Colonic mucosa (tissue), 4 donors: ENCODE measurements at regions not wholly inside any gene's neighbourhood (a gene's known extent, or its start where the extent isn't known, plus 50 kb on each side); places are given as distances from the start of the nearest gene placed in this dataset.

Source experiments
- DNase-seq: peaks from one replicate; pipeline ENCODE4 v3.0.0-alpha.2; 2020
- H3K27ac ChIP-seq: fragments of 200-600 bp; one replicate; pipeline ENCODE4 v1.8.0; 2021
- H3K27me3 ChIP-seq: fragments of 200-600 bp; one replicate; pipeline ENCODE4 v1.8.0; 2021
- H3K36me3 ChIP-seq: fragments of 200-600 bp; one replicate; pipeline ENCODE4 v1.8.0; 2021
- H3K4me1 ChIP-seq: fragments of 200-600 bp; one replicate; pipeline ENCODE4 v1.8.0; 2021; ENCODE audit warnings: mild to moderate bottlenecking
- H3K4me3 ChIP-seq: fragments of 200-600 bp; one replicate; pipeline ENCODE4 v1.8.0; 2021
- H3K9ac ChIP-seq, 2 donors: one replicate each; pipeline ENCODE4 v1.7.0; 2013; ENCODE audit warnings: control low read depth in 2 of 2, low read depth in 2 of 2, low read length in 2 of 2
- H3K9me3 ChIP-seq: fragments of 200-600 bp; one replicate; pipeline ENCODE4 v1.8.0; 2021
- intact Hi-C: fragments of 100-400 bp; cut with DNase I; formaldehyde crosslinking; loops from one replicate; pipeline ENCODE4 v1.14.1; 2022
- TF ChIP-seq, protein P1 (sequence below): fragments of 200-600 bp; IDR thresholded peaks from one replicate; pipeline ENCODE4 v1.8.0; 2022; ENCODE audit warnings: antibody characterized with exemption, mild to moderate bottlenecking
- donor health status: healthy.
- donor health status: DM: no; HTN: no; CAD: no.
- donor health status: DM: no; HTN: no; CAD: no.

DNA sequence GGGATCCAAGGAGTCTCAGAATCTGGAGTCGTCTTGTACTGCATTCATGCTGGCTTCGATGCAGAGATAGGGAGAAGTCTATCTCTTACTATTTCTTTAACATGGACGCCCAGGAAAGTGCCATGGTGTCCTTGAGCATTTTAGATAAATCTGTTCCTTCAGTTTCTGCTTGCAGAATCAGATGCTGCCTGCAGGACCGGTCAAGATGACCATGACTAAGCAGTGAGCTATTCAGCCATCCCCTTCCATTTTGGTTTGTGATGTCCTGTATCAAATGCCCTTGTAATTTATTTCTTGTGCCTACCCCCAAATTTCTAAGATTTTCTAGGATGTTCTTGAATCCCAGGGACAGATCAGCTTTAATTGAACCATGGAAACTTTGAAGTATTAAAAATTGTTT lies 139.4 kb upstream of the TP63 start:
- no peak overlapping the region for H3K4me3 ChIP-seq
- DNase-seq = no peak
- no peaks in the 10 kb centered on the region for H3K27me3 ChIP-seq
- no peaks in the 10 kb centered on the region for H3K9me3 ChIP-seq
- H3K36me3 ChIP-seq = no peaks in the 10 kb centered on the region
- H3K27ac ChIP-seq = no peak overlapping the region
- intact Hi-C loops = no loop called here
- no peaks in the 10 kb centered on the region for H3K4me1 ChIP-seq
- TF ChIP-seq, protein P1, sequence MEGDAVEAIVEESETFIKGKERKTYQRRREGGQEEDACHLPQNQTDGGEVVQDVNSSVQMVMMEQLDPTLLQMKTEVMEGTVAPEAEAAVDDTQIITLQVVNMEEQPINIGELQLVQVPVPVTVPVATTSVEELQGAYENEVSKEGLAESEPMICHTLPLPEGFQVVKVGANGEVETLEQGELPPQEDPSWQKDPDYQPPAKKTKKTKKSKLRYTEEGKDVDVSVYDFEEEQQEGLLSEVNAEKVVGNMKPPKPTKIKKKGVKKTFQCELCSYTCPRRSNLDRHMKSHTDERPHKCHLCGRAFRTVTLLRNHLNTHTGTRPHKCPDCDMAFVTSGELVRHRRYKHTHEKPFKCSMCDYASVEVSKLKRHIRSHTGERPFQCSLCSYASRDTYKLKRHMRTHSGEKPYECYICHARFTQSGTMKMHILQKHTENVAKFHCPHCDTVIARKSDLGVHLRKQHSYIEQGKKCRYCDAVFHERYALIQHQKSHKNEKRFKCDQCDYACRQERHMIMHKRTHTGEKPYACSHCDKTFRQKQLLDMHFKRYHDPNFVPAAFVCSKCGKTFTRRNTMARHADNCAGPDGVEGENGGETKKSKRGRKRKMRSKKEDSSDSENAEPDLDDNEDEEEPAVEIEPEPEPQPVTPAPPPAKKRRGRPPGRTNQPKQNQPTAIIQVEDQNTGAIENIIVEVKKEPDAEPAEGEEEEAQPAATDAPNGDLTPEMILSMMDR = no peak
- no peak overlapping the region for H3K9ac ChIP-seq

- intact Hi-C loops = no loop called here
- TF ChIP-seq, protein P1 = no peak
- DNase-seq = no peak
Measured at GRCh38 chr3:189493271-189493670, 137.9 kb upstream of the TP63 start.

GRCh38 chr3:189494632-189495031 lies 136.6 kb upstream of the TP63 start:
- Histone ChIP-seq H3K36me3 (no peaks in the 10 kb centered on the region), H3K4me1 (no peaks in the 10 kb centered on the region)

More at GRCh38 chr3:189493271-189493670, 137.9 kb upstream of the TP63 start:
- H3K4me1 ChIP-seq = no peaks in the 10 kb centered on the region
- H3K9ac ChIP-seq = no peak overlapping the region
- no peak overlapping the region for H3K27ac ChIP-seq
- H3K9me3 ChIP-seq = no peaks in the 10 kb centered on the region
- no peak overlapping the region for H3K4me3 ChIP-seq
- H3K36me3 ChIP-seq = no peaks in the 10 kb centered on the region
- no peaks in the 10 kb centered on the region for H3K27me3 ChIP-seq

DNA sequence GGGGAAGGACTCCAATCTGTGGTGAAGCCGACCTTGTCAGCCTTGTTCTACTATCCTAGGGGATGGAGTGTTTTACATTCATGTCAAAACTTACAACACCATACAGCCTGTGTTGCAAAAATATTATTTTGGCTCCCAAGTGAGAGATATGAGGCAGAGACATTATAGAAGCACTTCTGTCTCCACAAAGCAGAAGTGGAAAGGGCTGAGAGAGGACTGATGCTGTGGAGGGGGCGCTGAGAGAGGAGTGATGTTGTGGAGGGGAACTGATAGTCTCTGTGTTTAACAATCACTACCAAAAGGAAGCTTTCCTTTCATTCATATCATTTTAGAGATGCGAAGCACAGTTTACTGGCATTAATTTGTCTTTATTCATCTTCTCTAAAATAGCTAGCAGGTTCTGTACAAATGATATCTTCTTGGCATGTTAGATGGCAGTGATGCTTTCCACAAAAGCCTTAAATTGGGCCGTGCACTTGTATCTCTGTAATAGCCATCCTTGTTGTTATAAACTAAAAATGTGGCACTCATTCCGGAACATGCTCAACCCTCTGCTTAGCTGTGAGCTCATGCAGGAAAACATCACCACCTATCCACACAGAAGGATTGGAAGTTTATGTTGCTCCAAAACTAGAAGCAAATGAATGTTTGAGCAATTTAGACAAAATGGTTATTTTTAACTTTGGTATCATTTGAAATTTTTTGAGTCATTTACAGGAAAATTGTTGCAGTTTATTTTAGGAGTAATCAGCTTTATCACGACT lies 134.6 kb upstream of the TP63 start:
- Histone ChIP-seq H3K4me3 (no peak overlapping the region), H3K36me3 (no peaks in the 10 kb centered on the region), H3K27me3 (no peaks in the 10 kb centered on the region), H3K9me3 (no peaks in the 10 kb centered on the region), H3K9ac (no peak overlapping the region), H3K4me1 (no peaks in the 10 kb centered on the region), H3K27ac (no peak overlapping the region)
- no peak for DNase-seq
- TF ChIP-seq, protein P1 = no peak
- intact Hi-C loops = no loop called here

More at GRCh38 chr3:189494632-189495031, 136.6 kb upstream of the TP63 start:
- no peak overlapping the region for H3K4me3 ChIP-seq
- DNase-seq = no peak
- H3K9me3 ChIP-seq = no peaks in the 10 kb centered on the region
- no peaks in the 10 kb centered on the region for H3K27me3 ChIP-seq
- intact Hi-C loops = no loop called here
- TF ChIP-seq, protein P1 = no peak
- no peak overlapping the region for H3K9ac ChIP-seq
- H3K27ac ChIP-seq = no peak overlapping the region

DNA sequence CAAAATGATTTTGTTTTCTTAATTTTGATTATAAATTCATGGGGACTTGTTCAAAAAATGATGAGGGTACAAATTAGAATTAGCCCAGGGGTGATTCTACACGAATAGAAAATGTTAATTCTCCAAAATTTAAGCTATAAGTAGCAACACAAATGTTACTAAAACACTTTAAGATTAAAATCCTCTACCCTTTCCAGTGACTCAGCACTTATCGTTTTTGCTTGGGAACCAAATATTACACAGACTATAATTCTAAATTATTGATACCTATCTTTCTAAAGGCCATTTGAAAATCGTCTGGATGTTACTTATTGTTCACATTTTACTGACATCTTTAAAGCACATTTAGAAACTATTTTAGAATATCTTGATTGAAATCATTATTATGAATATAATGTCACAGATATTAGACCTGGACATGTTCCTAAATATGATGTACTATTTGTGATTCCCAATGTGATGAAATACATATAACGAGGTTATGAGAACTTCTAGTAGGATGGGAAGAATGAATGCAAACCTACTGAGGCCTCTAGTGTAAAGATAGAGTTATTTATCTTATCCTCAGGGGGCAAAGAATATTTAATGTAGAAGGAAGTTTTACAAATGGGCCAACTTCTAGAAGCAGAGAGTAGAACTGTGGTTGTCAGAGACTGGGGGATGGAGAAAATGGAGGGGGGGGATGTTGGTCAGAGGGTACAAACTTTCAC lies 132.0 kb upstream of the TP63 start:
- H3K9ac ChIP-seq = no peak overlapping the region
- intact Hi-C loops = no loop called here
- H3K9me3 ChIP-seq = no peaks in the 10 kb centered on the region
- DNase-seq = no peak
- TF ChIP-seq, protein P1 = no peak
- no peaks in the 10 kb centered on the region for H3K27me3 ChIP-seq
- H3K4me3 ChIP-seq = no peak overlapping the region
- no peaks in the 10 kb centered on the region for H3K36me3 ChIP-seq
- H3K27ac ChIP-seq = no peak overlapping the region
- no peaks in the 10 kb centered on the region for H3K4me1 ChIP-seq
